PC-3 (cell line): ENCODE measurements at regions not wholly inside any gene's neighbourhood (a gene's known extent, or its start where the extent isn't known, plus 50 kb on each side); places are given as distances from the start of the nearest gene placed in this dataset.

ENCODE experiments used
- ATAC-seq: fragments of 200-7000 bp; cut with Tn5 transposase; 2 replicates; pipeline ENCODE4 v1.9.1; 2020; ENCODE audit warnings: mild to moderate bottlenecking, moderate library complexity
- BruUV-seq: library from RNA; stranded (reverse); fragments of 400-500 nt; replicated peaks from 2 replicates; lab custom pipeline; 2021; lab: Mats Ljungman, UMichigan
- CTCF ChIA-PET: fragments of 300-600 bp; sonication (Branson Sonifier 250); formaldehyde crosslinking; loops from one replicate; lab custom pipeline; 2022; ENCODE audit warnings: antibody characterized with exemption; lab: Charles Lee
- POLR2A ChIA-PET: fragments of 300-600 bp; sonication (Branson Sonifier 250); formaldehyde crosslinking; loops from one replicate; lab custom pipeline; 2022; ENCODE audit warnings: antibody characterized with exemption; ENCODE audit not compliant: unreplicated experiment; lab: Charles Lee
- DNase-seq: peaks from one replicate; pipeline ENCODE4 v3.0.0-alpha.2; 2015
- H2AFZ ChIP-seq: fragments of 300-600 bp; sonication (generic); 2 replicates; pipeline ENCODE4 v1.6.0; 2016; ENCODE audit warnings: antibody characterized with exemption, low read length
- H3F3A ChIP-seq: fragments of 300-600 bp; sonication (generic); one replicate; pipeline ENCODE4 v1.6.0; 2017; ENCODE audit warnings: antibody characterized with exemption, low read length, control low read depth, mild to moderate bottlenecking; ENCODE audit not compliant: unreplicated experiment
- H3K27ac ChIP-seq: fragments of 300-600 bp; sonication (generic); 2 replicates; pipeline ENCODE4 v1.5.1; 2016; ENCODE audit warnings: mild to moderate bottlenecking, low read length
- H3K27me3 ChIP-seq: fragments of 300-600 bp; sonication (generic); 2 replicates; pipeline ENCODE4 v1.6.1; 2016; ENCODE audit warnings: low read length, mixed read lengths
- H3K36me3 ChIP-seq: fragments of 300-600 bp; sonication (generic); 2 replicates; pipeline ENCODE4 v1.6.1; 2016; ENCODE audit warnings: low read depth, mixed run types, low read length, mixed read lengths
- H3K4me1 ChIP-seq: fragments of 300-600 bp; sonication (generic); 2 replicates; pipeline ENCODE4 v1.5.1; 2016; ENCODE audit warnings: low read length; ENCODE audit not compliant: insufficient read depth
- H3K4me2 ChIP-seq: fragments of 300-600 bp; sonication (generic); 2 replicates; pipeline ENCODE4 v1.6.0; 2016; ENCODE audit warnings: low read length
- H3K4me3 ChIP-seq: fragments of 300-600 bp; sonication (generic); 2 replicates; pipeline ENCODE4 v1.5.1; 2016; ENCODE audit warnings: mild to moderate bottlenecking, low read length, mixed read lengths
- H3K79me2 ChIP-seq: fragments of 300-600 bp; sonication (generic); 2 replicates; pipeline ENCODE4 v1.6.1; 2017; ENCODE audit warnings: low read length, mixed read lengths
- H3K9ac ChIP-seq: fragments of 300-600 bp; sonication (generic); 2 replicates; pipeline ENCODE4 v1.6.0; 2016; ENCODE audit warnings: mild to moderate bottlenecking, low read length
- H3K9me2 ChIP-seq: fragments of 300-600 bp; sonication (generic); replicated peaks from 2 replicates; pipeline ENCODE4 v1.6.1; 2016; ENCODE audit warnings: mixed run types, low read length, mixed read lengths
- H3K9me3 ChIP-seq: fragments of 300-600 bp; sonication (generic); 2 replicates; pipeline ENCODE4 v1.6.1; 2016; ENCODE audit warnings: low read length, mixed read lengths
- H4K20me1 ChIP-seq: fragments of 300-600 bp; sonication (generic); 2 replicates; pipeline ENCODE4 v1.6.1; 2016; ENCODE audit warnings: low read length, mixed read lengths
- EZH2 ChIP-seq: fragments of 300-600 bp; sonication (generic); IDR thresholded peaks from one replicate; pipeline ENCODE4 v1.6.1; 2017; ENCODE audit warnings: antibody characterized with exemption, mild to moderate bottlenecking, low read length; ENCODE audit not compliant: unreplicated experiment
- EZH2phosphoT487 ChIP-seq: fragments of 300-600 bp; sonication (generic); IDR thresholded peaks from 2 replicates; pipeline ENCODE4 v1.6.1; 2018; ENCODE audit warnings: mild to moderate bottlenecking, antibody characterized with exemption, low read length, borderline replicate concordance
- intact Hi-C: fragments of 100-400 bp; cut with micrococcal nuclease; formaldehyde crosslinking; loops from 2 replicates; pipeline ENCODE4 v1.9.0; 2023
- TF ChIP-seq, protein P1 (sequence below): fragments of 300-600 bp; sonication (generic); conservative IDR thresholded peaks from 2 replicates; pipeline ENCODE4 v1.5.1; 2017; ENCODE audit warnings: antibody characterized with exemption, low read depth, mild to moderate bottlenecking, low read length

DNA sequence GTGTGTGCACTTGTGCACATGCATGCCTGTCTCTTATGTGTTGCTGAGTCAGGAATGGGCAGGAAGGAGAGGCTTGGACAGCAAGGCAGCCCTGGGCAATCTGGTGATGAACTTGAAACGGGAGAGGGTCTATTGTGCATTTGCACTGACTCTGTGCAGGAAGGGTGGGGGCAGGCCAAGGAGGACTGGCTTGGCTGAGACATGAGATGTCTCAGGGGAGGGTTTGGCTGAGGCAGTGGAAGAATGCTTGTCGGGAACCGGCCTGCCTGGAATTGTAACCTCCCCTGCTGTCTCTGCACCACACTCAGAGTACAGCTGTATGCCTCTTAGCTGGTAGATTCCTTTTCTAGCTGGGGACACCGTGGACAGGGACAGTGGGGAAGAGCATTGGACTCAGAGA lies 176.1 kb upstream of the TNP1 start:
- POLR2A ChIA-PET, result no interaction called here
- H3F3A ChIP-seq, result no peaks in the 10 kb centered on the region
- H3K27ac ChIP-seq, result no peak overlapping the region
- H4K20me1 ChIP-seq, result no peaks in the 10 kb centered on the region
- H3K27me3 ChIP-seq, result no peaks in the 10 kb centered on the region
- H3K9me2 ChIP-seq, result no peaks in the 10 kb centered on the region
- no peak for DNase-seq
- no peaks in the 10 kb centered on the region for H3K4me1 ChIP-seq
- no peaks in the 10 kb centered on the region for H3K79me2 ChIP-seq
- H2AFZ ChIP-seq, result no peak overlapping the region
- H3K9ac ChIP-seq, result no peak overlapping the region
- H3K4me2 ChIP-seq, result no peak overlapping the region
- no peaks in the 10 kb centered on the region for H3K36me3 ChIP-seq
- no peaks in the 10 kb centered on the region for H3K9me3 ChIP-seq
- TF ChIP-seq, protein P1, sequence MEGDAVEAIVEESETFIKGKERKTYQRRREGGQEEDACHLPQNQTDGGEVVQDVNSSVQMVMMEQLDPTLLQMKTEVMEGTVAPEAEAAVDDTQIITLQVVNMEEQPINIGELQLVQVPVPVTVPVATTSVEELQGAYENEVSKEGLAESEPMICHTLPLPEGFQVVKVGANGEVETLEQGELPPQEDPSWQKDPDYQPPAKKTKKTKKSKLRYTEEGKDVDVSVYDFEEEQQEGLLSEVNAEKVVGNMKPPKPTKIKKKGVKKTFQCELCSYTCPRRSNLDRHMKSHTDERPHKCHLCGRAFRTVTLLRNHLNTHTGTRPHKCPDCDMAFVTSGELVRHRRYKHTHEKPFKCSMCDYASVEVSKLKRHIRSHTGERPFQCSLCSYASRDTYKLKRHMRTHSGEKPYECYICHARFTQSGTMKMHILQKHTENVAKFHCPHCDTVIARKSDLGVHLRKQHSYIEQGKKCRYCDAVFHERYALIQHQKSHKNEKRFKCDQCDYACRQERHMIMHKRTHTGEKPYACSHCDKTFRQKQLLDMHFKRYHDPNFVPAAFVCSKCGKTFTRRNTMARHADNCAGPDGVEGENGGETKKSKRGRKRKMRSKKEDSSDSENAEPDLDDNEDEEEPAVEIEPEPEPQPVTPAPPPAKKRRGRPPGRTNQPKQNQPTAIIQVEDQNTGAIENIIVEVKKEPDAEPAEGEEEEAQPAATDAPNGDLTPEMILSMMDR, result no peak
- TF ChIP-seq EZH2phosphoT487 (no peak), EZH2 (no peak)
- BruUV-seq, result no TSS peak
- ATAC-seq, result no peak
- H3K4me3 ChIP-seq, result no peak overlapping the region
- CTCF ChIA-PET, result no interaction called here
- intact Hi-C loops, result no loop called here

GRCh38 chr2:217033186-217033585 lies 173.3 kb upstream of the TNP1 start:
- Histone ChIP-seq H3K27me3 (peaks cover 8% of the 10 kb centered on the region; the same call in 1 of the 2 replicates), H3K9me2 (no peaks in the 10 kb centered on the region), H4K20me1 (no peaks in the 10 kb centered on the region), H3K79me2 (no peaks in the 10 kb centered on the region), H3K27ac (no peak overlapping the region), H3K36me3 (no peaks in the 10 kb centered on the region), H3K9ac (no peak overlapping the region), H3K4me3 (no peak overlapping the region), H3K9me3 (no peaks in the 10 kb centered on the region), H3K4me2 (no peak overlapping the region), H3K4me1 (no peaks in the 10 kb centered on the region), H2AFZ (no peak overlapping the region), H3F3A (no peaks in the 10 kb centered on the region)
- ChIA-PET CTCF (no interaction called here), POLR2A (no interaction called here)
- TF ChIP-seq EZH2, result no peak
- TF ChIP-seq, protein P1, result no peak
- TF ChIP-seq EZH2phosphoT487, result no peak
- no TSS peak for BruUV-seq
- DNase-seq (no peak), ATAC-seq (no peak)
- intact Hi-C loops, result no loop called here

DNA sequence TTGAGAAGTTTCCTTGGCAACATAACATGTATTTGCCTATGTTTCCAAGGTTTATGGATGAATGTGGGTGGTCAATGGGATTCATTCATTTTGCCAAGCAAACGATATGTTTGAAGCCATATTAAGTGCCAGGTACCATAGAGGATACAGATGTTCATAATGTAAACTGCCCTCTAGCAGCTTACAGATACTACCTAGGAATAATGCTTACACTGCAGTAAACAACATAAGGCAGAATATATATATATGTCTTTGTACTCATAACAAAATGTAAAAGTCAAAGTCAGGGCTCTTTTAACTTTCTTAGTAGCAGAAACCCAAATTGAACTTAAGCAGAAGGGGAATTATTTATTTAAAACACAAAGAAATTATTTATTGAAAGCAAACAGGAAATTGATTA lies 171.6 kb upstream of the TNP1 start:
- TF ChIP-seq EZH2, result no peak
- TF ChIP-seq, protein P1, result no peak
- no peak for TF ChIP-seq EZH2phosphoT487
- no peaks in the 10 kb centered on the region for H3K9me3 ChIP-seq
- no TSS peak for BruUV-seq
- H2AFZ ChIP-seq, result no peak overlapping the region
- ChIA-PET POLR2A (no interaction called here), CTCF (no interaction called here)
- H3F3A ChIP-seq, result no peaks in the 10 kb centered on the region
- no peak overlapping the region for H3K27ac ChIP-seq
- H3K4me3 ChIP-seq, result no peak overlapping the region
- H3K79me2 ChIP-seq, result no peaks in the 10 kb centered on the region
- H4K20me1 ChIP-seq, result no peaks in the 10 kb centered on the region
- H3K27me3 ChIP-seq, result peaks cover 8% of the 10 kb centered on the region; the same call in 1 of the 2 replicates
- no peak for DNase-seq
- H3K36me3 ChIP-seq, result no peaks in the 10 kb centered on the region
- no peak for ATAC-seq
- intact Hi-C loops, result no loop called here
- no peaks in the 10 kb centered on the region for H3K9me2 ChIP-seq
- H3K9ac ChIP-seq, result no peak overlapping the region
- no peaks in the 10 kb centered on the region for H3K4me1 ChIP-seq
- no peak overlapping the region for H3K4me2 ChIP-seq
